Astrocyte (in vitro differentiated cells and primary cell): ENCODE measurements at regions not wholly inside any gene's neighbourhood (a gene's known extent, or its start where the extent isn't known, plus 50 kb on each side); places are given as distances from the start of the nearest gene placed in this dataset.

Experiments
- DNase-seq: peaks from one replicate; pipeline ENCODE4 v3.0.0-alpha.2; 2010; ENCODE audit warnings: low read depth
- FAIRE-seq: peaks from 2 replicates; lab custom pipeline; 2011; peaks lifted over from hg19 to GRCh38; lab: Jason Lieb, UNC
- H2AFZ ChIP-seq: 2 replicates; pipeline ENCODE4 v1.6.0; 2012; ENCODE audit warnings: low read depth, low read length, inconsistent platforms
- H3K27ac ChIP-seq: 2 replicates; pipeline ENCODE4 v1.5.1; 2011; ENCODE audit warnings: low read depth, low read length, inconsistent platforms
- H3K27me3 ChIP-seq: 2 replicates; pipeline ENCODE4 v1.6.0; 2011; ENCODE audit warnings: low read length, inconsistent platforms; ENCODE audit not compliant: insufficient read depth
- H3K36me3 ChIP-seq: 2 replicates; pipeline ENCODE4 v1.5.1; 2011; ENCODE audit warnings: low read length, inconsistent platforms; ENCODE audit not compliant: insufficient read depth
- H3K4me1 ChIP-seq: 2 replicates; pipeline ENCODE4 v1.5.1; 2011; ENCODE audit warnings: low read length, inconsistent platforms; ENCODE audit not compliant: insufficient read depth
- H3K4me2 ChIP-seq: 2 replicates; pipeline ENCODE4 v1.6.0; 2012; ENCODE audit warnings: low read length, inconsistent platforms
- H3K4me3 ChIP-seq: 2 replicates; pipeline ENCODE4 v1.5.1; 2011; ENCODE audit warnings: low read depth, mild to moderate bottlenecking, low read length, inconsistent platforms; ENCODE audit not compliant: insufficient read depth
- H3K79me2 ChIP-seq: 2 replicates; pipeline ENCODE4 v1.6.0; 2012; ENCODE audit warnings: mild to moderate bottlenecking, low read length, inconsistent platforms; ENCODE audit not compliant: insufficient read depth
- H3K9ac ChIP-seq: 2 replicates; pipeline ENCODE4 v1.6.0; 2012; ENCODE audit warnings: mild to moderate bottlenecking, low read length, inconsistent platforms
- H3K9me3 ChIP-seq: 2 replicates; pipeline ENCODE4 v1.5.1; 2012; ENCODE audit warnings: low read depth, mild to moderate bottlenecking, low read length, inconsistent platforms; ENCODE audit not compliant: insufficient read depth
- H4K20me1 ChIP-seq: 2 replicates; pipeline ENCODE4 v1.6.0; 2012; ENCODE audit warnings: low read length, inconsistent platforms; ENCODE audit not compliant: insufficient read depth
- H3K27ac Mint-ChIP-seq: one replicate; pipeline ENCODE4 v1.8.0; 2021; ENCODE audit warnings: mild to moderate bottlenecking, mixed read lengths; ENCODE audit not compliant: unreplicated experiment
- H3K27me3 Mint-ChIP-seq: one replicate; pipeline ENCODE4 v1.8.0; 2021; ENCODE audit warnings: low read depth, mixed read lengths; ENCODE audit not compliant: unreplicated experiment
- H3K36me3 Mint-ChIP-seq: one replicate; pipeline ENCODE4 v1.8.0; 2021; ENCODE audit warnings: low read depth, mixed read lengths; ENCODE audit not compliant: unreplicated experiment
- H3K4me1 Mint-ChIP-seq: one replicate; pipeline ENCODE4 v1.8.0; 2021; ENCODE audit warnings: low read depth, mixed read lengths; ENCODE audit not compliant: unreplicated experiment
- H3K4me3 Mint-ChIP-seq: one replicate; pipeline ENCODE4 v1.8.0; 2021; ENCODE audit warnings: mild to moderate bottlenecking, moderate library complexity, mixed read lengths; ENCODE audit not compliant: unreplicated experiment
- H3K9me3 Mint-ChIP-seq: one replicate; pipeline ENCODE4 v1.8.0; 2021; ENCODE audit warnings: mild to moderate bottlenecking, mixed read lengths; ENCODE audit not compliant: unreplicated experiment
- EZH2 ChIP-seq: IDR thresholded peaks from 2 replicates; pipeline ENCODE4 v1.6.1; 2012; ENCODE audit warnings: mild to moderate bottlenecking, low read length, inconsistent platforms; ENCODE audit not compliant: insufficient read depth
- TF ChIP-seq, protein P1 (sequence below): IDR thresholded peaks from 2 replicates; pipeline ENCODE4 v1.5.1; 2011; ENCODE audit warnings: low read depth, mild to moderate bottlenecking, inconsistent platforms, low read length, moderate library complexity; ENCODE audit not compliant: insufficient read depth

DNA sequence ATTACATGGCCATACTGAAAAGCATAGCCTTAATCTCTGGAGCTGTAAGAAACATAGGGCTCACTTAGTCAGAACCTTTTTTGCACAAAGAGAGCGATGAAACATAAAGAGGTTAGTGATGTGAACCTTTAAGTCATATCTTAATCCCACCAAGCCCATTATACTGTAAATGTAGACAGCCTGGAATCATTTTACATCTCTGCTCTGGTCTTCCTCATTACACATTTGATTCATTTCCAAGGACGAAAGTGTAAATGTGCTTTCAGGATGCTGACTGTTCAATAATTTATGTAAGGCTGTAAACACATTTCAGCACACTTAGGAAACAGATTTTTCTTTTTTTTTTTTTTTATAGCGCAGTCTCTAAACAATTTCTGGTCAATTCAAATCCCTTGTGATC is 131.3 kb upstream of the B3GAT2 start:
- Mint-ChIP-seq H3K27ac (no peak overlapping the region), H3K36me3 (no peaks in the 10 kb centered on the region), H3K4me3 (no peak overlapping the region), H3K27me3 (no peaks in the 10 kb centered on the region), H3K9me3 (no peaks in the 10 kb centered on the region), H3K4me1 (no peaks in the 10 kb centered on the region)
- no peak for DNase-seq
- TF ChIP-seq, protein P1, sequence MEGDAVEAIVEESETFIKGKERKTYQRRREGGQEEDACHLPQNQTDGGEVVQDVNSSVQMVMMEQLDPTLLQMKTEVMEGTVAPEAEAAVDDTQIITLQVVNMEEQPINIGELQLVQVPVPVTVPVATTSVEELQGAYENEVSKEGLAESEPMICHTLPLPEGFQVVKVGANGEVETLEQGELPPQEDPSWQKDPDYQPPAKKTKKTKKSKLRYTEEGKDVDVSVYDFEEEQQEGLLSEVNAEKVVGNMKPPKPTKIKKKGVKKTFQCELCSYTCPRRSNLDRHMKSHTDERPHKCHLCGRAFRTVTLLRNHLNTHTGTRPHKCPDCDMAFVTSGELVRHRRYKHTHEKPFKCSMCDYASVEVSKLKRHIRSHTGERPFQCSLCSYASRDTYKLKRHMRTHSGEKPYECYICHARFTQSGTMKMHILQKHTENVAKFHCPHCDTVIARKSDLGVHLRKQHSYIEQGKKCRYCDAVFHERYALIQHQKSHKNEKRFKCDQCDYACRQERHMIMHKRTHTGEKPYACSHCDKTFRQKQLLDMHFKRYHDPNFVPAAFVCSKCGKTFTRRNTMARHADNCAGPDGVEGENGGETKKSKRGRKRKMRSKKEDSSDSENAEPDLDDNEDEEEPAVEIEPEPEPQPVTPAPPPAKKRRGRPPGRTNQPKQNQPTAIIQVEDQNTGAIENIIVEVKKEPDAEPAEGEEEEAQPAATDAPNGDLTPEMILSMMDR: no peak
- TF ChIP-seq EZH2: no peak
- Histone ChIP-seq H3K4me1 (no peaks in the 10 kb centered on the region), H3K9me3 (no peaks in the 10 kb centered on the region), H4K20me1 (no peaks in the 10 kb centered on the region), H3K27ac (no peak overlapping the region), H3K4me2 (no peak overlapping the region), H3K36me3 (no peaks in the 10 kb centered on the region), H2AFZ (no peak overlapping the region), H3K27me3 (no peaks in the 10 kb centered on the region), H3K9ac (no peak overlapping the region), H3K79me2 (no peaks in the 10 kb centered on the region), H3K4me3 (no peak overlapping the region)
- no peak for FAIRE-seq

DNA sequence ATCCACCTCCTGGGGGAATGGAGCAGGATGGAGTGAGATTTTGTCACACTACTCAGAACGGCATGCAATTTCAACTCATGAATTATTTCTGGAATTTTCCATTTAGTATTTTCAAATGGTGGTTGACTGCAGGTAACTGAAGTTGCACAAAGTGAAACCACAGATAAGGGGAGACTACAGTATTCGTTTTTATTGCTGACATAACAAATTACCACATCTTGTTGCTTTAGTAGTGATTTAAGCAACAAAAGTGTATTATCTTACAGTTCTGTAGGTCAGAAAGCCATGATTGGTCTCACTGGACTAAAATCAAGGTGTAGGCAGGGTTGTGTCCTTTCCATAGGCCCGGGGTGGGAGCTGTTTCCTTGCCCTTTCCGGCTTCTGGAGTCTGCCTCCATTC is 133.4 kb upstream of the B3GAT2 start:
- no peaks in the 10 kb centered on the region for H3K9me3 ChIP-seq
- H3K4me3 ChIP-seq: no peak overlapping the region
- H4K20me1 ChIP-seq: no peaks in the 10 kb centered on the region
- no peaks in the 10 kb centered on the region for H3K27me3 Mint-ChIP-seq
- H3K9me3 Mint-ChIP-seq: no peaks in the 10 kb centered on the region
- no peak overlapping the region for H3K9ac ChIP-seq
- no peak overlapping the region for H3K27ac Mint-ChIP-seq
- no peaks in the 10 kb centered on the region for H3K36me3 Mint-ChIP-seq
- no peak overlapping the region for H2AFZ ChIP-seq
- H3K4me3 Mint-ChIP-seq: no peak overlapping the region
- DNase-seq (no peak), FAIRE-seq (no peak)
- no peaks in the 10 kb centered on the region for H3K4me1 ChIP-seq
- H3K79me2 ChIP-seq: no peaks in the 10 kb centered on the region
- TF ChIP-seq, protein P1: no peak
- no peak for TF ChIP-seq EZH2
- no peak overlapping the region for H3K4me2 ChIP-seq
- H3K27ac ChIP-seq: no peak overlapping the region
- no peaks in the 10 kb centered on the region for H3K27me3 ChIP-seq
- H3K4me1 Mint-ChIP-seq: no peaks in the 10 kb centered on the region
- no peaks in the 10 kb centered on the region for H3K36me3 ChIP-seq

DNA sequence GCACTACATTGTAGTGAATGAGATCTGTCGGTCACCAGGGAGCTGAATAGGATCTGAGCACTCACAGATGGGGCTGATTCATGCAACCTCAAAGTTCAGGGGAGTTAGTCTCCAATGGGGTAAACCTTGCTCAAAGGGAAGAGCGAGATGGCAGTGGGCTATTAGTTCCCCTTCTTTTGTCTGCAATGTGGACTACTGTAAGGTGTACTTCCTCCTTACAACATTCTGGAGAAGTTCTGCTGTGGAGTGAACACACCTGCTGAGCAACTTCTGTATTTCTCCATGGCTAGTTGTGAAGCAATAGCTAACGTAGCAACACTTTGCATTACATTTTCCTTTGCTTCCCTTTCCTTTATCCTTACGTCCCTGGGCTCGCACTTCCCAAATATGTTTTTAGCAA is 134.3 kb upstream of the B3GAT2 start:
- Histone ChIP-seq H3K27me3 (no peaks in the 10 kb centered on the region), H3K4me2 (no peak overlapping the region), H3K4me3 (no peak overlapping the region), H3K9ac (no peak overlapping the region), H4K20me1 (no peaks in the 10 kb centered on the region), H3K27ac (no peak overlapping the region), H3K36me3 (no peaks in the 10 kb centered on the region), H3K9me3 (no peaks in the 10 kb centered on the region), H3K4me1 (no peaks in the 10 kb centered on the region), H2AFZ (no peak overlapping the region), H3K79me2 (no peaks in the 10 kb centered on the region)
- H3K27ac Mint-ChIP-seq: no peak overlapping the region
- H3K4me1 Mint-ChIP-seq: no peaks in the 10 kb centered on the region
- H3K27me3 Mint-ChIP-seq: no peaks in the 10 kb centered on the region
- DNase-seq: no peak
- H3K36me3 Mint-ChIP-seq: no peaks in the 10 kb centered on the region
- no peaks in the 10 kb centered on the region for H3K9me3 Mint-ChIP-seq
- FAIRE-seq: no peak
- TF ChIP-seq EZH2: no peak
- TF ChIP-seq, protein P1: no peak
- H3K4me3 Mint-ChIP-seq: no peak overlapping the region
